HEK293T (cell line): ENCODE measurements at regions not wholly inside any gene's neighbourhood (a gene's known extent, or its start where the extent isn't known, plus 50 kb on each side); places are given as distances from the start of the nearest gene placed in this dataset.

Experiments used
- CTCF ChIA-PET: fragments of 350-600 bp; formaldehyde crosslinking; extraction: SDS; loops from one replicate; lab custom pipeline; 2021; ENCODE audit warnings: antibody characterized with exemption, inconsistent platforms; lab: Yijun Ruan, JAX
- POLR2A ChIA-PET: fragments of 350-600 bp; formaldehyde crosslinking; extraction: SDS; loops from one replicate; lab custom pipeline; 2020; ENCODE audit warnings: antibody characterized with exemption, inconsistent platforms; lab: Yijun Ruan, JAX
- DNase-seq: peaks from one replicate; pipeline ENCODE4 v3.0.0; 2012; ENCODE audit warnings: mixed read lengths; ENCODE audit errors: extremely low spot score
- ARNT ChIP-seq: fragments of 450-650 bp; IDR thresholded peaks from 2 replicates; pipeline ENCODE4 v1.6.1; 2017; ENCODE audit warnings: mild to moderate bottlenecking
- BHLHE40 ChIP-seq: fragments of 450-650 bp; IDR thresholded peaks from 2 replicates; pipeline ENCODE4 v1.6.1; 2016; ENCODE audit warnings: mild to moderate bottlenecking, moderate library complexity, borderline replicate concordance
- CTBP1 ChIP-seq: fragments of 450-650 bp; IDR thresholded peaks from 2 replicates; pipeline ENCODE4 v1.6.1; 2016; ENCODE audit warnings: borderline replicate concordance
- ELF4 ChIP-seq: fragments of 450-650 bp; IDR thresholded peaks from 2 replicates; pipeline ENCODE4 v1.6.1; 2017; ENCODE audit warnings: antibody characterized with exemption
- FOXA1 ChIP-seq: fragments of 450-650 bp; IDR thresholded peaks from 2 replicates; pipeline ENCODE4 v1.6.1; 2016; ENCODE audit warnings: mild to moderate bottlenecking
- FOXK2 ChIP-seq: fragments of 450-650 bp; IDR thresholded peaks from 2 replicates; pipeline ENCODE4 v1.6.1; 2016; ENCODE audit warnings: mild to moderate bottlenecking
- FOXM1 ChIP-seq: fragments of 450-650 bp; IDR thresholded peaks from 2 replicates; pipeline ENCODE4 v1.6.1; 2017; ENCODE audit warnings: mild to moderate bottlenecking, borderline replicate concordance
- HDGF ChIP-seq: fragments of 450-650 bp; IDR thresholded peaks from 2 replicates; pipeline ENCODE4 v1.6.1; 2017; ENCODE audit warnings: antibody characterized with exemption, borderline replicate concordance
- L3MBTL2 ChIP-seq: fragments of 450-650 bp; conservative IDR thresholded peaks from 2 replicates; pipeline ENCODE4 v1.6.1; 2016; ENCODE audit warnings: mild to moderate bottlenecking
- LEF1 ChIP-seq: fragments of 450-650 bp; IDR thresholded peaks from 2 replicates; pipeline ENCODE4 v1.6.1; 2017; ENCODE audit warnings: mild to moderate bottlenecking, borderline replicate concordance
- NFRKB ChIP-seq: fragments of 450-650 bp; IDR thresholded peaks from 2 replicates; pipeline ENCODE4 v1.6.1; 2016; ENCODE audit warnings: mild to moderate bottlenecking, moderate library complexity
- SP1 ChIP-seq: fragments of 450-650 bp; IDR thresholded peaks from 2 replicates; pipeline ENCODE4 v1.6.1; 2017
- SUZ12 ChIP-seq: fragments of 450-650 bp; IDR thresholded peaks from 2 replicates; pipeline ENCODE4 v1.6.1; 2016; ENCODE audit warnings: mild to moderate bottlenecking
- TARDBP ChIP-seq: fragments of 450-650 bp; IDR thresholded peaks from 2 replicates; pipeline ENCODE4 v1.6.1; 2016
- ZNF384 ChIP-seq: fragments of 450-650 bp; IDR thresholded peaks from 2 replicates; pipeline ENCODE4 v1.6.1; 2016
- TF ChIP-seq, protein P1 (sequence below): fragments of 450-650 bp; IDR thresholded peaks from 2 replicates; pipeline ENCODE4 v1.6.1; 2016

GRCh38 chr14:51185180-51185579 lies 54.9 kb upstream of the TMX1 start:
- TF ChIP-seq TARDBP = no peak
- no peak for TF ChIP-seq CTBP1
- TF ChIP-seq FOXK2 = no peak
- no peak for TF ChIP-seq HDGF
- no peak for TF ChIP-seq SUZ12
- TF ChIP-seq ZNF384 = no peak
- no peak for TF ChIP-seq L3MBTL2
- TF ChIP-seq, protein P1, sequence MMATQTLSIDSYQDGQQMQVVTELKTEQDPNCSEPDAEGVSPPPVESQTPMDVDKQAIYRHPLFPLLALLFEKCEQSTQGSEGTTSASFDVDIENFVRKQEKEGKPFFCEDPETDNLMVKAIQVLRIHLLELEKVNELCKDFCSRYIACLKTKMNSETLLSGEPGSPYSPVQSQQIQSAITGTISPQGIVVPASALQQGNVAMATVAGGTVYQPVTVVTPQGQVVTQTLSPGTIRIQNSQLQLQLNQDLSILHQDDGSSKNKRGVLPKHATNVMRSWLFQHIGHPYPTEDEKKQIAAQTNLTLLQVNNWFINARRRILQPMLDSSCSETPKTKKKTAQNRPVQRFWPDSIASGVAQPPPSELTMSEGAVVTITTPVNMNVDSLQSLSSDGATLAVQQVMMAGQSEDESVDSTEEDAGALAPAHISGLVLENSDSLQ = no peak
- ChIA-PET CTCF (no interaction called here), POLR2A (no interaction called here)
- no peak for DNase-seq

GRCh38 chr14:51185754-51186153 lies 54.3 kb upstream of the TMX1 start:
- no peak for DNase-seq
- POLR2A ChIA-PET = no interaction called here
- CTCF ChIA-PET = no interaction called here
- TF ChIP-seq TARDBP (no peak), CTBP1 (no peak), SP1 (no peak), ARNT (no peak), SUZ12 (no peak), NFRKB (no peak), FOXK2 (no peak), BHLHE40 (no peak), L3MBTL2 (no peak), ZNF384 (no peak), ELF4 (no peak), HDGF (no peak), FOXA1 (no peak), FOXM1 (no peak), LEF1 (no peak)
- TF ChIP-seq, protein P1 = no peak

DNA sequence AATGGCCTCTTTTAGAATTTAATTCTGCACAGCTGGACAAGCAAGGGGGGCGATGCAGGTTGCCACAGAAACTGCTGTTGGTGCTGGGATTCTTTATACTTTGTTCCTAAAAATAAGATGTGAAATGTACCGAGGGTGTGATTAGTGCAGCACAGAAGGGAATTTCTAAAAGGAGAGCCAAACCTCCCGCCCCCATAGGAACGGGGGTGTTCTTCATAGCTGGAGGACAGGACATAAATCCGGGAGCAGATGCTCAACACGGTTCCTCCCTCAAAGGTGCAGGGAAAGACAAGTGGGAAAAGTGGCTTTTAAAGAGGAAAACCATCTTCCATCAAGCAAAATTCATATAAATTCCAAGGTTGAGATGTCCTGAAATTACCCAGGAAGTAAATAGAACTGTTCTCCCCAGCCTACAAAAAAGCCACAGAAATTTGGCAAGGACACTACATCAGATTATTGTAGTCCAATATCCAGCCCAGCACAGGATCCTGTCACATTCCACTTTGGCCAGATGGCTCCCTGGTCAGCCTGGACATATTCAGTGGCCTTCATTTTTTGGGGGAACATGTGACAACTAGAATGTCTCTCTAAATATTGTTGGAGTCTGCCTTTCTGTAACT lies 51.4 kb upstream of the TMX1 start:
- no peak for DNase-seq
- TF ChIP-seq SUZ12 = no peak
- TF ChIP-seq, protein P1 = no peak
- TF ChIP-seq CTBP1 = no peak
- no peak for TF ChIP-seq HDGF
- TF ChIP-seq ARNT = no peak
- TF ChIP-seq TARDBP = no peak
- no peak for TF ChIP-seq ZNF384
- CTCF ChIA-PET = no interaction called here
- POLR2A ChIA-PET = no interaction called here

DNA sequence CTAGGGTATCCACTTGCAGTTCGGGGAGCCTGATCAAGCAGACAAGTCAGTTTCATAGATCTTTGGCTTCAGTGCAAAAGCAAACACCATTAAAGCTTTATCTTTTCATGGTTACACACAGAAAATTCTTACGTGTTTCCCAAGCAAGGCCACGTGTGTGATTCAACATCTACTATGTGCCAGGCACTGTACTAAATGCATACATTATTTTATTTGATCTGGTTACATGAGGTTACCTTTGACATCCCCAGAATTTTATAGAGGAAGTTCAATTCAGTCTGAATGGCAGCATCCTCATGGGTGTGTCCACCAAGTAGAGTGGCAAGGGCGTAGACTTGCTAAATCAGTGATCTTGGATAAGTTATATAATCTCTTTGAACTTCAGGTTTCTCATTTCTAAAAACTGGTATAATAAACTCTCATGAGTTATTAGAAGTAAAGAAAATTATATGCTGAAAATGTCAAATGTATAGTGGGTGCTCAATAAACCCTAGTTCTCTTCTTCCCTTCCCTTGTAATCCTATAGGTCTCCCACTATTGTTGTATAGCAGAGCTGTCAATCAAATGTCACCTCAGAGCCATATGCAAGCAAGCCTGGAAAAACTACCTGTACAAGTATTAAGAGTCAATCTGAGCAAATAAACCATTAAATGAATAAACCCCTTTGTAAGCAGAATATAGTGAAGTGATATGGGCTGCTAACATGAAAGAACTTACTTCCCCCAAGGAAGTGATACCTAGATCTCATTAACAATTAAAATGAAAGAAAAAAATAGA lies 50.3 kb upstream of the TMX1 start:
- no peak for TF ChIP-seq ARNT
- TF ChIP-seq, protein P1 = peak; percentile 73
- DNase-seq = no peak
- ChIA-PET CTCF (no interaction called here), POLR2A (no interaction called here)
